ENCODE measurements at regions not wholly inside any gene's neighbourhood (a gene's known extent, or its start where the extent isn't known, plus 50 kb on each side); places are given as distances from the start of the nearest gene placed in this dataset.
"Not testable (repeated sequence)": the region's sequence is repeated elsewhere in the genome, so short reads cannot be mapped to it uniquely, and the experiment has no call there.

DNA sequence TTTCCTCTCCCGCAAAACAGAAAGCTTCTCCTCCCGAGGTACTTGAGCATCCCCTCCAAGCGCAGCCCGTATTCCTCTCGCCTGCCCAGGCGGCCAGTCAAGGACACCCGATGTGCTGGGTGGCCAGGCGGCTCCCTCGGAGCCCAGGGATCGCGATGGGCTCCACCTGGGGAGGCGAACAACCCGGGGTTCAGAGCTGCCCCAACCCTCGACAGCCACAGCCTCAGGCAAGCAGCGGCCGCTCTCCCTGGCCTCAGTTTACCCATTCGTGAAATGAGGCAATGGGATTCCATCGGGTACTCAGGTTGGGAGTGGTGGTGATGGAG lies 147.4 kb downstream of the CYP26A1 start:
- DNase-seq (ENCODE audit: low spot score): no peak

DNA sequence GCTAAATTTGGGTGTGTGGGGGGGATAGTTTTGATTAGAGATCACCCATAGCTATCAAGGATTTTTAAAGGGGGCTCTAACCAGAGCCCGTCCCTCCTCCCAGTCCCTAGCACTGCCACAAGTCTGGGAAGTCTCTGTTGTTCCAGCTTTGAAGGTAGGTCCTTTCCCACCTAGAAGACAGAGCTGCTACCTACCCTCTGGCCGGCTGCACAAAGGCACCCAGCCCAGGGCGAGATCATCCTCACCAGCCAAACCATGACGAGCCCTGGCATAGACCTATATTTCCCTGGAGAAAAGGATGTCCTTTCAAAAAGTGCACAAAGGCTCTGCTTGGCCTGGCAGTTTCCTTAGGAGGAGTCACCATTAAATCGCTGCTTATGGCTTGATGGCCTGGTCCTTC lies 147.8 kb downstream of the CYP26A1 start:
- no peak for DNase-seq (ENCODE audit: low spot score)

DNA sequence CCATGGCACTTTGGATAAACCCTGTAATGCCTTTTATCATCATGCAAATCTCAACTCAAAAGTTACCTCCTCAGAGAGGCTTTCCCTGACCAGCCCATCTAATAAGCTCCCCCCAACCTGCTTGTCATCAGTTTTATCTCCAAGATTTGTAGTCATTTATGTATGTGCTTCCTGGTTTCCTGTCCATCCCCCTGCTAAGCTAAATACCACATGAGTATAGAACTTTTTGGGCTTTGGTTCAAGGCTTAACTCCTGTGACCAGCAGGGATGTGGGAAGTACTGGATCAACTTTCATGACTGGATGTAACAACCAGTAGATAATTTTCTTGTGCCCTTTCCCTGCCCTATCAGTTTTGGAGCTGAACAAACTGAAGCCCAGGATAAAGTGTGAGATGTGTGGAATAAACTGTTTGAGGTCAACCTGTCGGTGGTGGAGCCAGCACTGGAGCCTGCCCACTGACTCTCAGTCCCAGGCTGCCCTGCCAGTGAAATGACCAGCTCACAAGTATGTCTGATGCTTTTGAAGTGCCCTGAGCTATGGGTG lies 148.6 kb downstream of the CYP26A1 start:
- DNase-seq (ENCODE audit: low spot score): no peak

DNA sequence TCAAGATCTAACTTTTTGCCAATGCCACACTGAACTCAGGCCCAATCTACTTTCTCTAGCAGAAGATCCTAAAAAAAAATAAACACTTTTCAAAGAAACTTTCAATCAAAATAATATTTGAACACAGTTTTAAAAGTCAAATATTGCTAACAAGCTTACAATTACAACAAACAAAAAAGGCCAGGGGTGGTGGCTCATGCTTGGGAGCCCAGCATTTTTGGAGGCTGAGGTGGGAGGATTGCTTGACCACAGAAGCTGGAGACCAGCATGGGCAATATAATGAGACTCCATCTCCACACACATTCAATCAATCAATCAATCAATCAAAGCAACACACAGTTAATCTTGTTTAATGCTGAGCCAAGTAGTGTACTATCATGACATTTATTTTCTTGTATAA lies 149.2 kb downstream of the CYP26A1 start:
- DNase-seq (ENCODE audit: low spot score): no peak

DNA sequence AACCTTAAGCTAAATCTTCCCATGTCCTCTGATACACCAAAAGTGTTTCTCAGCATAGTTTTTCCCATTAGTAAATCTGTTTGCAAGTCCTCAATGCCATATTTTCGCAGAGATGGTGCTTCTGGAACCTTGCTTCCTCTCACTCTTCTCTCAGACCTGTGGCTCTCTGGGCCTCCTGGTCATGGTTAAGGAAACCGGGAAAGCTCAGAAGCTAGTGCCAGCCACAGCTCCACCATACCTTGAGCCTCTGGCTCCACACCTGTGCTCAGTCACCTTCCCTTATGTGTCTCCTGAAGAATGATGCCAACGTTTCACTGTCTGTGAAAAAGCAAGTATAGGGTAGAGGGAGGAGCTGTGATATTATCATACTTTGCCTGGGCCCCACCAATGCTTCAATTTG lies 149.6 kb downstream of the CYP26A1 start:
- DNase-seq (ENCODE audit: low spot score): no peak

DNA sequence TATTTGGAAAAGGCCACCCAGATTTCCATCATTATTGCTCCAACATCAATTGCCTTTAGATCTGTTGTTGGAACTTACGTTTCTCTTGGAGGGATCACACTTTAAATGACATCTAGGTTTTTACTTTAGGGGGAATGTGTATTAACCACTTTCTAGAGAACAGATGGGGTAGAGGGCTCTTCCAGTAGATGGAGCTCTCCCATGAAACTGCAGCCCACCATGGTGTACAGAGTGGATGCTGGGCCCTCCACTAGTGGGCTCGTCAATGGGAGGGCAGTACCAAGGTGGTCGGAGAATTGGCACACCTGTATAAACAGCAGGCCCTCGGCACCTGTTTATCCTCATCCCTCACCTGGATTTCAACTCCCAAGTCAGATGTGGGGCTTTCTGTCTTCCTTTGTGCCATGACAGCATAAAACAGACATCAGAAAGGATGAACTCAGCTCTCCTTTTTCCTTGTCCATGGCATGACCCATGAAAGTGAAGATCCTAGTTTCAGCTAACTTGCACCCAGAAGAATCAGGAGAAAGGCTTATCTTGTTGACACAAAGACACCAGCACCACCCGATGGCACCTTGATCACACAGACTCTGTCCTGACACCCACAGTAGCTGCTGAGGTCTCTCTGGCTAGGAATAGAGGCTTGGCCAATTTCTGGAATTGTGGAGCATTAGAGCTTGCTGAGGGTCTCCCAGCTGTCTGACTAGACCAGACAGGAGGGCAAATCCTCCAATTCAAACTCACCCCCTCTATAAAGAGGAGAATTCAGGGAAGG lies 150.5 kb downstream of the CYP26A1 start:
- DNase-seq (ENCODE audit: low spot score): no peak

DNA sequence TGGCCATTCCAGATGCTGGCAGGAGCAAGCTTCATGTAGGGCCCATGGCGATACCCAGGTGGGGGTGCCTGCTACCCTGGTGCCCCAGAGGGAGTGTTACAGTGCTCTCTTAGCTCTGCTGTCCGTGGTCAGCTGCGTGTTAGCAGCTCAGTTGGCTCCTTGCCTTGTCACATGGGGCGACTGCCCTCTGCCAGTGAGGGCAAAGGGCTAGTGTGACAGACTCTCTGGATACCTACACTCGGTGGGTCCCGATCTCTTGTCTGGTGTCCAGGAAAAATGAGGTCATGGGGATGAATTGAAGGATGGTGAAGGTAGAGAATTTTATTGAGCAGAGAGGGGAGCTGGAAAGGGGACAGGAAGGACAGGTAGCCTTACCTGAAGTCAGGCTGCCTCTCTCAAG lies 152.2 kb downstream of the CYP26A1 start:
- no peak for DNase-seq (ENCODE audit: low spot score)

DNA sequence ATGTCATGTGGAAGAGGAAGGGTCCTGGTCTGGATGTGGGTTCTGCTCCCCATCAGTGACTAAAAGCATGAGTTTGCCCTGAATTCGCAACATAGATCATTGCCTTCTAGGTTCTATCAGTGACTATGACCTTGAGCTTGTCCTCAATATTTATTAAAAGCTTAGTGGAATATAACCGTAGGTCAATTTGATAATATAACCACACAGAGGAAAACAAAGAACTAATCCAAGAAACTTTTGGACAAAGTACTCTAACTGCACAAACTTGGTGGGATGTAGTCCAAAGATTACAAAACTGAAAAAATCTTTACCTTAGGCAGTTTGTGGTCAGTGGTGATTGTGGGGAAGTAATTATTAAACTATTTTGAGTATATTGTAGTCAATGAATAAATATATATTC lies 152.9 kb downstream of the CYP26A1 start:
- DNase-seq (ENCODE audit: low spot score): no peak

DNA sequence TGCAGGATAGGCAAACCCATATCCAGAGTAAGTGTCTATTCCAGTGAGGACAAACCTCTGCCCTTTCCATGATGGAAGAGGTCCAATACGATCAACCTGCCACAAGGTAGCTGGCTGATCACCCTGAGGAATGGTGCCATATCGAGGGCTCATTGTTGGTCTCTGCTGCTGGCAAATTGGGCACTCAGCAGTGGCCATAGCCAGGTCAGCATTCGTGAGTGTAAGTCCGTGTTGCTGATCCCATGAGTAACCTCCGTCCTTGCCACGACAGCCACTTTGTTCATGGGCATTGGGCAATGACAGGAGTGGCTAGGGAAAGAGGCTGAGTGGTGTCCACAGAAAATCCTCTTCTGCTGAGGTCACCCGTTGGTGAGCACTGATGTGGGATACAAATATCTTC lies 156.9 kb downstream of the CYP26A1 start:
- not testable (repeated sequence) for DNase-seq (ENCODE audit: low spot score)

DNA sequence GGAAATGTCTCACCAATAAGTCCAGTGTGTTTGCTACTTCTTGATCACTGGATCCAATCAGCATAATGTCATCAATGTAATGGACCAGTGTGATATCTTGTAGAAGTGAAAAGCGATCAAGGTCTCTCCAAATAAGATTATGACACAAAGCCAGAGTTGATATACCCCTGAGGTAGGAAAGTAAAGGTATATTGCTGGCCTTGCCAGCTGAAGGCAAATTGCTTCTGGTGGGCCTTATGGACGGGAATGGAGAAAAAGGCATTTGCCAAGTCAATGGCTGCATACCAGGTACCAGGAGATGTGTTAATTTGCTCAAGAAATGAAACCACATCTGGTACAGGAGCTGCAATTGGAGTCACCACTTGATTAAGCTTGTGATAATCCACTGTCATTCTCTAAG lies 158.5 kb downstream of the CYP26A1 start:
- not testable (repeated sequence) for DNase-seq (ENCODE audit: low spot score)

DNA sequence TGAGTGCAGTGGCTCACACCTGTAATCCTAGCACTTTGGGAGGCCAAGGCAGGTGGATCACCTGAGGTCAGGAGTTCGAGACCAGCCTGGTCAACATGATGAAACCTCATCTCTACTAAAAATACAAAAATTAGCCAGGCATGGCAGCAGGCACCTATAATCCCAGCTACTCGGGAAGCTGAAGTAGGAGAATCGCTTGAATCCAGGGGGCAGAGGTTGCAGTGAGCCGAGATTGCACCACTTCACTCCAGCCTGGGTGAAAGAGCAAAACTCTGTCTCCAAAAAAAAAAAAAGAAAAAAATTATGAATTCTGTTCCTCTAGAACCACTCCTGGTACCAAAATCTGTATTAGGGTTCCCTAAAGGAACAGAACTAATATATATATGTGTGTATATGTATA lies 161.2 kb downstream of the CYP26A1 start:
- DNase-seq (ENCODE audit: low spot score): not testable (repeated sequence)

DNA sequence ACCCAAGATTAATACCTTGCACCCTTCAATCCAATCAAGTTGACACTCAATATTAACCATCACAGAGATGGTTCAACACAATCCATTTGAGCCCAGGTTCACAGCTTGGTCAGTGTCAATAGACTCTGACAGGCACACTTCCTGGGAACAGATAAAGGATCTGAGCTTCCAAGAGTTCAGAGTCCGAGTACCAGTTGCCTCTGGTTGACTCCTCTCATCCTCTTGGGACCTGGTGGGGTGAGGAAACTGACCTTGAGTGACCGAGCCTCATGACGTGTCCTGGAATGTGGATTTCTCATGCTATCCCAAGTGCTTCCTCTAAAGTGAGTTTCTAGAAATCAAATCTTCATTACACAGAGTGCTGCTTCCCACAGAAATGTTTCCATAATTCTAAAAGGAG lies 162.0 kb downstream of the CYP26A1 start:
- DNase-seq (ENCODE audit: low spot score): no peak

DNA sequence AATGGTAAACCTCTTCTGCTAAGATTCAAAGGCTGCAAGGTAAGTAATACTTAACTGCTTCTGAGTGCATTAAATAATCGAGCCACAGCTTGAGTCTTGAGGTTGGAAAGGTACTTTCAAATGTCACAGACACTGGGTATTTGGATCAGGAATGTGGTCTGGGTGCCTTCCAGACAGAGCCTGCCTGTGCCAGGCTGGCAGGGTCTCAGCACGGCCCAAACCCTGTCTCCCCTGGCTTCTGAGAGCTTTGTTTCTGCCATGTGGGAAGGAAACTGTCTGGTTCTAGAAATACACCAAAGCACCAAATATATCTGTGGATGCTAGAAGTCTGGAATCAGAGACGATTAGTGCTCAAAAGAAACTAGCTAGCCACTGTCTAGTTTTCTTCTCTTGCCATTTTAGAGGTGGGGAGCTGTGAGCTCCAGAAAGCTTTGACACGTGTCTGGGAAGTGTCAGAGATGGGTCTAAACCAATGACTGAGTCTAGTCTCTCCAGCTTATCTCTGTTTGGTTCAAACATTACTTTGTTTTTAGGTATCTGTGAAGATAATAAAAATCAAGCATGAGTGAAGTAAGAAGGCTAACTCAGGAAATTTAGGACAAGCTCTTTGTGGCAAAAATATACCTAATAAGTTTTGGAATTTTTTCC lies 162.8 kb downstream of the CYP26A1 start:
- DNase-seq (ENCODE audit: low spot score): no peak

DNA sequence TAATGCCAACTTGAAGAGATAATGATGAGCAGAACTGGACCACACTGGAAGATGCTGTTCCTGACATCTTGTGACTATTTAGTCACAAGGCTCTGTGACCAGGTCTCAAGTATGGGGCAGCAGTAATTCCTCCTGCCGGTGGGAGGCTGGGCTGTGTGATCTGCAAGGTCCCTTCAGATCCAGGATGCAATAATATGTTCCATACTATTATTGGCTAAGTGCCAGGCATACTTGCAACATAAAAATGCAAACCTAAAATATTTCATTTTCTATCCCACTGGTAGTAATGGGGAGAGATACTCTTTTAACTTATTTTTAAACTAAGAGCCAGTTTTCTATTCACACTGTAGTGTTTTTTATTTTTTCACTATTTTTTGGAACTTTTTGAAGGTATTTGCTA lies 171.5 kb downstream of the CYP26A1 start:
- no peak for DNase-seq (ENCODE audit: low spot score)

DNA sequence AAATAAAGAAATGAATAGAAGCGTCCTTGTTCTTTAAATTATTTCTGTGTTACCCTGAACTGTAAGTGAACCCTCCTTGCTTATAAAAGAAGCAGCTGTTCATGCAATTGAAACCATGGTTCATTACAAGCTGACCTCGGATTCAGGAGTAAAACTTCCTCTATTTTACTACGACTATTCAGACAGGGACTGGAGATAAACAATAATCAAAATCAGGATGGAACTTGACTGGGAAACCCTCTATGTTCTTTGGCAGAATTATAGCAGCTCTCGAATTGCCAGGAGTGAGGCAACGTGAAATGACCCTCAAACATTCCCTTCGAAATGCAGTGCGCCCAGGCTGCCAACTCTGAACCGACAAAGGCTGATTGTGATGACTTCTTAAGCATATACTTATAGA lies 172.1 kb downstream of the CYP26A1 start:
- no peak for DNase-seq (ENCODE audit: low spot score)

DNA sequence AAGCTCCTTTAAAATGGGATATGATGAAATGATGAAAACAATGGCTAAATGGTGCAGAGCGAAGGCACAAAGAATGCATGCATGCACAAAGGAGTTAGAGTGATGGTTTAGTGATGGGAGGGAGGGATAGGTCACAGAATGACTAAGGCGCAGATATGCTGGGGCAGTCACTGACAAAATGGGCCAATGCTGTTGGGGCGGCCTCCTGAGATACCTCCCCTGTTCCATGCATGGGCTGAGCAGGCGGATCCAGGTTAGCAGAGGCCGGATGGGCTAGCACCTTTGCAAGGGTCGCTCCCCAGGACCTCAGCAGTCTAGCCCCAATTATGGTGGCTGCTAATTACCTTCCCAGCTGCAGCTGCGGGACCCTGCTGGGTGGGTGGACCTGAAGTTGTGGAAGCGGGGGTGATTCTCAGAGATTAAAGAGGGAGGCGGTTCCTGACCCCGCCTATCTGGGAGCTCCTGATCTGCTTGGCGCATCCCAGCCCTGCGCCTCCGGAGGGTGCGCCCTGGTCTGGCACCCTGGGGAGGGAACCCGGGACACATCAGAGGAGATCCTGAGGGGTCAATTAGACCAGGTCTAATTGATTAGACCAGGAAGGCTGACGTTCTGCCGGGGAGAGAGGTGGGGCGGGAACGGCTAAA lies 175.0 kb downstream of the CYP26A1 start:
- DNase-seq (ENCODE audit: low spot score): no peak

DNA sequence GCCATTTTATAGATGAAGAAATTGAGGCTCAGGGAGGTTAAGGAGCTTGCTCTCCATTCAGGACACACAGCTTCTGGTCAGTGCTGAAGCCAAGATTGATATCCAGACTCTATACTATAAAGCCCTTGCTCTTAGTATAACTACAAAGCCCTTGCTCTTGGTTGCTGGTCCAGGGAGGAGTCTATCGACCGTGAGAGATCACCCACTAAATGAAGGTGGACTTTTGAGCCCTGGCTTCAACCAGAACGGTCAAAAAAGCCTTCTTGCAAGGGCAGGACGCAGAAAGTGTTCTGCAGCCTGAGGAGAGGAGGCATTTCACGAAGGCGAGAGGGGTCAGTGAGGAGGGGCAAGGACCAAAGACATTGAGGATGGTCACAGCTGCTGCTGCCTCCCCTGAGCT lies 176.3 kb downstream of the CYP26A1 start:
- DNase-seq (ENCODE audit: low spot score): no peak

DNA sequence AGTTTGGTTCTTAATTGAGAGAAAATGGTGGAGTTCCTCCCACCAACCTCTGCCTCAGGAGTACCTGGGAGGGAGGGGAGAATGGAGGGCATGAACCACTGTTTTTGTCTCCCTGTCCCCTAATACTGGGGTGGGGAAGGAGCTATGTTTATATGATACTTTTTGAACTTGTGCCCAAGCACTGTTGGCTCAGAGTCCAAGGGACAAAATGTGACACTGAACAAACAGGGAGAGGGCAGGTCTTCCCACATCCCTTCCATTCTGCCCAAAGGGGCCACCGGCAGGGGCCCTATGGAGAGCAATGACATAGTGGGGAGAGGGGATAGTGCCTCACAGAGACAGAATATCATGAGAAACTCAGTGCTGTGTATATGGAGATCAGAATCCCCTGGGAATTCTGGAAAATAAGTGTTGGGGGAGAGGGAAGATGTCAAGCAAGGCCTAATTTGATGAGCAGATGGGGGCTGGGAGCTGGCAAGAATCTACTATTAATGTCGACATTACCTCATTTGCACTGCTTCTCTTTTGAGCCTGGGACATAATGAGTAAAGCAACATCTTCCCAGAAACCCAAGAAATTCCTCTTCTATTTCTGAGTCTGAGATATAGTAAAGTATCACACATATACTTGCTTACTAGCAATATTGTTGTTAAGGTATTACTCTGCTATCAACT lies 180.6 kb downstream of the CYP26A1 start:
- DNase-seq (ENCODE audit: low spot score): no peak

DNA sequence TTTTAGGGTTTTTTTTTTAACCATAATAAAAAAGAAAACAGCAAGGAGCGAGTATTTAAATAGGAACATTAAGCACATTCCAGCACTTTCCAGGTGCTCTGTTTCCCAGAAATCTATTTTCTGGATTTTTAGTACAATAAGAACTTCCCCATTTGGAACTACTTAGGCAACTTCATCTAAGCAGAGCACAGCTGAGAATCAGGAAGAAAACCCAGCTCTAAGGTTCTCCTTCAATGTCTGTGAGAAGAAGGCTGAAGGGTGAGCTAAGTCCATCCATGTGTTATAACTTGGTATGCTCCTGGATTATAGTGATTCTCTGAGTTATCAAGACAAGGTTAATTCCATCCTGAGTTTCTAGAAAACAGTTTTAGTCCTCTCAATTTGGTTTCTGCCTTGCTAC lies 181.9 kb downstream of the CYP26A1 start:
- DNase-seq (ENCODE audit: low spot score): no peak
